Natural killer cell (primary cell): ENCODE measurements at regions not wholly inside any gene's neighbourhood (a gene's known extent, or its start where the extent isn't known, plus 50 kb on each side); places are given as distances from the start of the nearest gene placed in this dataset.

Experiments used
- ATAC-seq, 3 donors: fragments of 150-1000 bp in 2 of 3; fragments of 200-7000 bp in 1 of 3; cut with Tn5 transposase; 1 replicate in 1 of 3; 2 replicates in 2 of 3; pipeline ENCODE4 v1.10.0; 2021; ENCODE audit warnings: mild to moderate bottlenecking in 2 of 3, moderate library complexity in 2 of 3
- DNase-seq, 2 donors: peaks; one replicate each; pipeline versions ENCODE4 v3.0.0 to v3.0.0-alpha.2; 2013 to 2021; ENCODE audit warnings: mixed read lengths in 1 of 2
- H3K27ac ChIP-seq: one replicate; pipeline ENCODE4 v1.5.1; 2013; ENCODE audit warnings: mild to moderate bottlenecking, low read length
- H3K27me3 ChIP-seq: one replicate; pipeline ENCODE4 v1.6.1; 2013; ENCODE audit warnings: low read length; ENCODE audit not compliant: control insufficient read depth, insufficient read depth
- H3K36me3 ChIP-seq: one replicate; pipeline ENCODE4 v1.6.1; 2013; ENCODE audit warnings: low read length; ENCODE audit not compliant: control insufficient read depth, insufficient read depth
- H3K4me1 ChIP-seq: one replicate; pipeline ENCODE4 v1.6.1; 2013; ENCODE audit warnings: low read length; ENCODE audit not compliant: control insufficient read depth, insufficient read depth
- H3K4me3 ChIP-seq: one replicate; pipeline ENCODE4 v1.5.1; 2013; ENCODE audit warnings: low read length
- H3K9me3 ChIP-seq: one replicate; pipeline ENCODE4 v1.6.1; 2013; ENCODE audit warnings: low read length; ENCODE audit not compliant: control insufficient read depth, insufficient read depth
- H3K27ac Mint-ChIP-seq, 2 donors: one replicate each; pipeline ENCODE4 v1.8.0; 2022; ENCODE audit warnings: mild to moderate bottlenecking in 2 of 2, mixed read lengths in 2 of 2, moderate library complexity in 1 of 2
- H3K27me3 Mint-ChIP-seq, 2 donors: one replicate each; pipeline ENCODE4 v1.8.0; 2022; ENCODE audit warnings: low read depth in 2 of 2, mixed read lengths in 2 of 2
- H3K36me3 Mint-ChIP-seq: one replicate; pipeline ENCODE4 v1.8.0; 2022; ENCODE audit warnings: mixed read lengths
- H3K4me1 Mint-ChIP-seq, 2 donors: one replicate each; pipeline ENCODE4 v1.8.0; 2022; ENCODE audit warnings: mixed read lengths in 2 of 2
- H3K4me3 Mint-ChIP-seq: one replicate; pipeline ENCODE4 v1.8.0; 2022; ENCODE audit warnings: mild to moderate bottlenecking, moderate library complexity, mixed read lengths
- H3K9me3 Mint-ChIP-seq, 2 donors: one replicate each; pipeline ENCODE4 v1.8.0; 2022; ENCODE audit warnings: mixed read lengths in 2 of 2
- CTCF ChIP-seq: fragments of 200-600 bp; IDR thresholded peaks from one replicate; pipeline ENCODE4 v1.8.0; 2022; ENCODE audit warnings: antibody characterized with exemption
- WGBS: methylation state at CpG from one replicate; pipeline ENCODE4 v1.1.7; 2013; ENCODE audit warnings: missing lambda C conversion rate; ENCODE audit not compliant: insufficient coverage; 5-methylcytosine and 5-hydroxymethylcytosine counted together
- intact Hi-C: fragments of 100-400 bp; cut with micrococcal nuclease; formaldehyde crosslinking; loops from one replicate; pipeline ENCODE4 v1.14.2; 2022

- H3K4me3 ChIP-seq = no peak overlapping the region
- intact Hi-C loops = no loop called here
- H3K27ac ChIP-seq = no peak overlapping the region
- no peak for TF ChIP-seq CTCF
- Mint-ChIP-seq H3K27me3 (peaks cover 3 to 19% of the 10 kb centered on the region in 2 donors), H3K36me3 (no peaks in the 10 kb centered on the region), H3K4me3 (no peak overlapping the region), H3K27ac (no peak overlapping the region), H3K4me1 (no peaks in the 10 kb centered on the region), H3K9me3 (peaks cover 0 to 2% of the 10 kb centered on the region in 2 donors)
- H3K9me3 ChIP-seq = no peaks in the 10 kb centered on the region
- 100% methylated on average over 2 of the region's 2 CpGs for WGBS
- ATAC-seq (no peak), DNase-seq (no peak)
- no peaks in the 10 kb centered on the region for H3K27me3 ChIP-seq
- no peaks in the 10 kb centered on the region for H3K4me1 ChIP-seq
- no peaks in the 10 kb centered on the region for H3K36me3 ChIP-seq
Measured at GRCh38 chr2:61588566-61588965, 50.4 kb upstream of the XPO1 start.
